ENCODE measurements at regions not wholly inside any gene's neighbourhood (a gene's known extent, or its start where the extent isn't known, plus 50 kb on each side); places are given as distances from the start of the nearest gene placed in this dataset.
"Not testable (repeated sequence)": the region's sequence is repeated elsewhere in the genome, so short reads cannot be mapped to it uniquely, and the experiment has no call there.

- no peak for DNase-seq
These were observed 100.5 kb downstream of the SLC4A3 start for GRCh38 chr2:219727771-219728429.

GRCh38 chr2:219728991-219729487, 101.6 kb downstream of the SLC4A3 start:
- DNase-seq, result no peak

GRCh38 chr2:219731173-219731572, 103.7 kb downstream of the SLC4A3 start:
- no peak for DNase-seq

- DNase-seq, result no peak
These were observed 105.7 kb downstream of the SLC4A3 start for GRCh38 chr2:219733106-219733505.

- no peak for DNase-seq
These were observed 106.3 kb downstream of the SLC4A3 start for GRCh38 chr2:219733746-219734145.

- peak; percentile 24 to 68 for DNase-seq
These were observed 108.8 kb downstream of the SLC4A3 start for GRCh38 chr2:219736209-219736608.

GRCh38 chr2:219737270-219737691, 109.9 kb downstream of the SLC4A3 start:
- DNase-seq, result peak; percentile 58 to 77

- no peak for DNase-seq
These were observed 111.6 kb downstream of the SLC4A3 start for GRCh38 chr2:219739066-219739465.

- no peak for DNase-seq
These were observed 112.5 kb downstream of the SLC4A3 start for GRCh38 chr2:219739866-219740440.

GRCh38 chr2:219743548-219743947, 116.1 kb downstream of the SLC4A3 start:
- no peak for DNase-seq

- no peak for DNase-seq
These were observed 116.6 kb downstream of the SLC4A3 start for GRCh38 chr2:219744066-219744465.

GRCh38 chr2:219744600-219744999, 117.2 kb downstream of the SLC4A3 start:
- DNase-seq, result peak in 1 of 2 experiments; percentile 74

GRCh38 chr2:219747637-219748036, 120.2 kb downstream of the SLC4A3 start:
- DNase-seq, result no peak

GRCh38 chr2:219748671-219749570, 121.5 kb downstream of the SLC4A3 start:
- DNase-seq, result peak in 1 of 2 experiments; percentile 51

- DNase-seq, result not testable (repeated sequence)
These were observed 123.7 kb downstream of the SLC4A3 start for GRCh38 chr2:219751121-219751520.

- no peak for DNase-seq
These were observed 125.3 kb downstream of the SLC4A3 start for GRCh38 chr2:219752726-219753125.

GRCh38 chr2:219758907-219759680, 131.7 kb downstream of the SLC4A3 start:
- DNase-seq, result no peak

GRCh38 chr2:219759801-219760200, 132.4 kb downstream of the SLC4A3 start:
- no peak for DNase-seq

GRCh38 chr2:219765231-219765911, 137.9 kb downstream of the SLC4A3 start:
- no peak for DNase-seq

- DNase-seq, result no peak
These were observed 139.2 kb downstream of the SLC4A3 start for GRCh38 chr2:219766658-219767057.

GRCh38 chr2:219769090-219769910, 141.9 kb downstream of the SLC4A3 start:
- DNase-seq, result no peak

All from NCI-H524 (cell line).